Raji (cell line): ENCODE measurements at regions not wholly inside any gene's neighbourhood (a gene's known extent, or its start where the extent isn't known, plus 50 kb on each side); places are given as distances from the start of the nearest gene placed in this dataset.

Experiments used
- POLR2A ChIP-seq: IDR thresholded peaks from 2 replicates; pipeline ENCODE4 v1.6.1; 2011; ENCODE audit warnings: low read depth, low read length, control low read depth; ENCODE audit not compliant: insufficient read depth

DNA sequence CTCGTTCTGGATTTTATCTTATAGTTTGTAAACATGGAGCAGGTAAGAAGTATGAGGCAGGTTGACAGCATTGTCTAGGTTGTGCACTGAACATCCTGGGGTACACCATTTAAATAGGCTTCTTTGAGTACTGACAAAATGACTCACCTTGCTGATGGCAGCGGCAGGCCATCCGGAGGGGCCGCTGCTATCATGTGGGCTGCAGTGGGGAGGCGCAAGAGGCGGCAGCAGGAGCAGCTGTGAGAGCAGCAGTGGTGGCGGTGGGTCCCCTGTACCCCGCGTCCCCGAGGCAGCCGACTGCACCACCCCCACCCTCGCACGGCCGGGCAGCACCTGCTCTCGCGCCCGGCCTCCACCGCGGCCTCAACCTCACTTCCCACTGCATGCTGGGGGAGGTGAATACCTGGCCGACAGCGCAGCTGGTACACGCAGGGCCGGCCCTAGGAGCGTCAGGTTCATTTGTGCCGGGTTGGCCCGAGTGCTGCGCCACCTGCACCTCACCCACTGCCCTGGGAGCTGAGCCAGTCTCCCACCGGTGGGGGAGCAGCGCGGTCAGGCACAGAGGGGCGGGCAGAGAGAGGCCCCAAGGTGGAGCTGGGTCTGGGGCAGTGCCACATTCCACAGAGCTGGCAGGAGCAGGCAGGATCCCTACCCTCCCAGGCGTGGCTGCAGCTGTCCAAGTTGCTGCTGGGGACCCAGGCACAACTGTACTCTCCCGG lies 154.5 kb upstream of the RBMS1 start:
- no peak for TF ChIP-seq POLR2A

GRCh38 chr2:160649698-160650097 lies 156.1 kb upstream of the RBMS1 start:
- TF ChIP-seq POLR2A = no peak

- no peak for TF ChIP-seq POLR2A
These were observed 156.8 kb upstream of the RBMS1 start for GRCh38 chr2:160650196-160651118.

DNA sequence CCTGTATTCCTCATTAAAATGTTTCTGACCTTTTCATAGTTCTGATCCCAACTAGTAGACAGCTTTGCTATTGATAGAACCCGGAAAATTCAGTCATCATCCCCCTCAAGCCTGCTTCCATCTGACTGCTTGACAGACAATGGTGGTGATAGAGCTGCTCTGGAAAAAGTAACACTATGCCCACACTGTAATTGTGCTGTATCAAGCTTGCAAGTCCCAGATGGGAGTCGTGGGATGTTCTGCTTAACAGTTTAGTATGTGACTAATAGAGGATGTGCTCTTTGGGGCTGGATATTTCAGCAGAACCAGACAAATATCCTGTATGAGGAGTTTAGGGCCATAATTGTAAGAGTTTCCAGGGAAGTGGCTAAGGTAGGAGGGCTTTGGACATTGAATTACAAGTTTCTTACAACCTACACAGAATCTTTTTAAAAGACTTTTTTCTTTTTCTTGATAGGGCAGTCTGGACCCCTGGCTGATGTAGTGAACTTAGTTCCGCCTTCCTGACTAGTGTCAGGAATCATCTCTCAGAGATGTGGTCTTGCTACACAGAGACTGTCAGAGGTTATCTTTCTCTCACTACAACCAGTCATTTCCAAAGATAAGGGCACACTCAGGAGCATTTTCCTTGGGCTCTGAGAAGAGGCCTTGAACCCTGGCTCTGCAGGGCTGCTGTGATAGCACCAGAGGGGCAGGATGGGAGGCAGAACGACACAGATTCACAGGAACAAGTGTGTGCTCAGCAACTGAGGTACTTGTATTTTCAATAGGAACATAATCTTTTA lies 158.0 kb upstream of the RBMS1 start:
- no peak for TF ChIP-seq POLR2A

- no peak for TF ChIP-seq POLR2A
These were observed 158.6 kb upstream of the RBMS1 start for GRCh38 chr2:160652236-160652635.

DNA sequence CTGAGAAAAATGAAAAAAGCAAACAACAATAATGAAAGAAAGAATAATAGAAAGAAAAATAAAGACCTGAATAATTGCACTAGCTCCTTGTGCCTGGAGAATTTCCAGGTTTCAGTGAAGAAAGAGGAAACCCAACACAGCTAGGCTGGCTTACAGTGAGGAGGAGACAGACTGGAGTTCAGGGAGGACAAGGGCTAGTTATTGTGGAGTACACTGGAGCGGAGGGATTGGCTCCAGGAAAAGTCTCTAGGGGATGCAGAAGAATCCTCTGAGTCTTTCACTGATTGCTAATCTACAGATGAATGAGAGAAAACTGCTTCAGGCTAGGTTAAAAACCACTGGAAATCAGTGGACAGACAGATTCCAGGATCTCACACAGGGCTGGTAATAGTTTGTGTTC lies 163.6 kb upstream of the RBMS1 start:
- no peak for TF ChIP-seq POLR2A

DNA sequence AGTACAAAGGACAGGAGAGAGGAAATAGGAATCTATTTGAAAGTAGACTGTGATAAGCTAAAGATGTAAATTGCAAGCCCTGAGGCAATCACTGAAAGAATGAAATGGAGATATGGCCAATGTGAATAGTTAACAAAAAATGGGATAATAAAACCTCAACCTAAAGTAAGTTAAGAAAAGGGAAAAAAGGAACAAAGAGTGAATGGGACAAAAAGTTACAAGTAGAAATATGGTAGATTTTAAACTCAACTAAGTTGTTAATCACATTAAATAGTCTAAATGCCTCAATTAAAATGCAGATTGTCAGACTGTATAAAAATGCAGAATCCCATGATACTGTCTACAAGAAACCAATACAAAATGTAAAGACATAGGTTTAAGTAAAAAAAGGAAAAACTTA lies 165.2 kb upstream of the RBMS1 start:
- no peak for TF ChIP-seq POLR2A

- no peak for TF ChIP-seq POLR2A
These were observed 167.1 kb upstream of the RBMS1 start for GRCh38 chr2:160660741-160661140.

DNA sequence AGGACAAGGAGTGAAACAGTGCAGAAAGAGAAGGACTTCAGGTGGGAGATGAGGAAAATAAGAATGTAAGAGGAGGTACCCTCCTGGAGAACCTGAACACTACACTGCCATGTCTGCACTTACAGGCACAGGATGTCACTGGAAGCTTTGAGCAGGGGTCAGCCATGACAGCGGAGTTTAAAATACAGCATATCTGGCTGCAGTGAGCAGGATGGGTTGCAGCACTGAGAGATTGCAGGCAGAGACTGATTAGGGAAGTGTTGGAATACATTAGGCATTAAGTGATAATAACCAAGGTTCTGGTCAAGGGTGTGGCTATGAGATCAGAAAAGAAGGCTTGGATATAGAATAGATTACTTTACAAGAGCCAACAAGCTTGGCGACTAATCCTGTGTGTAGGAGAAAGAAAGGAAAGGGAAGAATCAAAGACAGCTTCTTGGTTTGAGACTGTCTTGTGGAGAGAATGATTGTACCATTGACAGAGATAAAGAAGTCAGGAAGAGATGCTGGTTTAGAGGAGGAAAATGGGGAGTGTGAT lies 171.1 kb upstream of the RBMS1 start:
- TF ChIP-seq POLR2A = no peak

GRCh38 chr2:160666154-160667060 lies 172.8 kb upstream of the RBMS1 start:
- no peak for TF ChIP-seq POLR2A

DNA sequence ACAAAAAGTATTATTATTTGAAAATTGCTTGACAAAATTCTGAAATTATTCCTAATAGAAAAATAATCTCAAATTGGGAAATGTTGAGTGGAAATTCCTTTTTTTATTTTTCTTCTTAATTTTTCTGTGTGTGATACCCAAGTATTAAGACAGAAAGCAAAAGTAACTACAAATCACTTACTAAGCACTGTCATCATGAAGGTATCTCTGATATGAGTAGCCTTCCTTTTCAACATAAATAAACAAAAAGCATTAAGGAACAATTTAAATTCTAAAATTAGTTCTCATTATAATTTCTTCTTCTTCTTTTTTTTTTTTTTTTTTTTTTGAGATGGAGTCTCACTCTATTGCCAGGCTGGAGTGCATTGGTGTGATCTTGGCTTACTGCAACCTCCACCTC lies 174.2 kb upstream of the RBMS1 start:
- TF ChIP-seq POLR2A = no peak

- no peak for TF ChIP-seq POLR2A
These were observed 177.0 kb upstream of the RBMS1 start for GRCh38 chr2:160670618-160671017.

DNA sequence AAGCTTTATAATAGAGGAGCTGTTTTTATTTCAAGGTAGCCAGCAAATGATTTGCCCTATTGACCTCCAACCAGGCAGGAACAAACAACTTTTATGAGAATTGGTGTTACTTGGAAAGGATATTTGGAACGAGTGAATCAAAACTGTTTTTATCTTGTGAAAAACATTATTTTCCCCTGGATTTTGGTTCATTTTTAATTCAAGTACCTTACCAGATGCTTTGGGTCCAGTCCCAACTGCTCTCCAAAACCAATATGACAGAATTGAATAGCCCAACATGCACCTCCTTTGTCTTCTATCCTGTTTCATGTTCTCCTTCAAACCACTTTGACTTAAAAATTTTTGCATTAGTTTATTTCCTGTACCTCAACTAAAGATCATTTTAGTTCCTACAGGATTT lies 178.6 kb upstream of the RBMS1 start:
- TF ChIP-seq POLR2A = no peak

GRCh38 chr2:160674146-160674750 lies 180.6 kb upstream of the RBMS1 start:
- TF ChIP-seq POLR2A = no peak
